IMR-90 (cell line): ENCODE measurements at regions not wholly inside any gene's neighbourhood (a gene's known extent, or its start where the extent isn't known, plus 50 kb on each side); places are given as distances from the start of the nearest gene placed in this dataset.

ENCODE experiments used
- ATAC-seq: fragments of 200-7000 bp; cut with Tn5 transposase; 2 replicates; pipeline ENCODE4 v1.9.1; 2020; ENCODE audit warnings: low read depth, mild to moderate bottlenecking, moderate library complexity
- BruUV-seq: library from RNA; stranded (reverse); fragments of 400-500 nt; replicated peaks from 2 replicates; lab custom pipeline; 2021; lab: Mats Ljungman, UMichigan
- CTCF ChIA-PET: fragments of 300-600 bp; formaldehyde crosslinking; extraction: SDS; loops from one replicate; lab custom pipeline; 2021; ENCODE audit warnings: antibody characterized with exemption; lab: Yijun Ruan, JAX
- POLR2A ChIA-PET: fragments of 300-600 bp; sonication (Branson Sonifier 250); formaldehyde crosslinking; loops from one replicate; lab custom pipeline; 2022; ENCODE audit warnings: antibody characterized with exemption; ENCODE audit not compliant: unreplicated experiment; lab: Charles Lee
- DNase-seq: peaks from one replicate; pipeline ENCODE4 v3.0.0; 2013
- H2AFZ ChIP-seq: replicated peaks from 2 replicates; pipeline ENCODE3; 2013; ENCODE audit warnings: low read length, mild to moderate bottlenecking; ENCODE audit not compliant: poor library complexity
- H2AK5ac ChIP-seq: 2 replicates; pipeline ENCODE4 v1.6.1; 2013; ENCODE audit warnings: low read depth, low read length, inconsistent platforms
- H2AK9ac ChIP-seq: replicated peaks from 2 replicates; pipeline ENCODE3; 2013; ENCODE audit warnings: mild to moderate bottlenecking, low read depth, low read length, moderate library complexity; ENCODE audit not compliant: poor library complexity
- H2BK120ac ChIP-seq: 2 replicates; pipeline ENCODE4 v1.6.1; 2013; ENCODE audit warnings: low read depth, low read length, inconsistent platforms
- H2BK15ac ChIP-seq: 3 replicates; pipeline ENCODE4 v1.6.1; 2013; ENCODE audit warnings: low read depth, low read length, inconsistent platforms
- H2BK20ac ChIP-seq: 2 replicates; pipeline ENCODE4 v1.6.1; 2013; ENCODE audit warnings: low read depth, mild to moderate bottlenecking, inconsistent platforms, low read length, moderate library complexity
- H2BK5ac ChIP-seq: 2 replicates; pipeline ENCODE4 v1.6.1; 2013; ENCODE audit warnings: mild to moderate bottlenecking, low read depth, low read length, inconsistent platforms; ENCODE audit not compliant: poor library complexity, severe bottlenecking
- H3K14ac ChIP-seq: replicated peaks from 2 replicates; pipeline ENCODE4 v1.6.1; 2013; ENCODE audit warnings: low read depth, low read length, inconsistent platforms
- H3K18ac ChIP-seq: 2 replicates; pipeline ENCODE4 v1.6.1; 2013; ENCODE audit warnings: low read depth, low read length, control low read depth
- H3K23ac ChIP-seq: 2 replicates; pipeline ENCODE4 v1.6.1; 2013; ENCODE audit warnings: low read depth, low read length, inconsistent platforms
- H3K27ac ChIP-seq: 2 replicates; pipeline ENCODE4 v1.5.1; 2013; ENCODE audit warnings: mild to moderate bottlenecking, control low read depth, low read length; ENCODE audit not compliant: insufficient read depth
- H3K27me3 ChIP-seq: 2 replicates; pipeline ENCODE4 v1.6.1; 2013; ENCODE audit warnings: low read length; ENCODE audit not compliant: control insufficient read depth, insufficient read depth
- H3K36me3 ChIP-seq: 2 replicates; pipeline ENCODE4 v1.6.1; 2013; ENCODE audit warnings: low read length, mixed read lengths; ENCODE audit not compliant: control insufficient read depth, insufficient read depth
- H3K4ac ChIP-seq: 2 replicates; pipeline ENCODE4 v1.6.1; 2013; ENCODE audit warnings: low read depth, low read length, inconsistent platforms
- H3K4me1 ChIP-seq: 2 replicates; pipeline ENCODE4 v1.6.1; 2013; ENCODE audit warnings: low read length, mixed read lengths; ENCODE audit not compliant: control insufficient read depth, insufficient read depth
- H3K4me2 ChIP-seq: 2 replicates; pipeline ENCODE4 v1.6.1; 2013; ENCODE audit warnings: low read depth, mild to moderate bottlenecking, control low read depth, low read length, moderate library complexity
- H3K4me3 ChIP-seq: 2 replicates; pipeline ENCODE4 v1.5.1; 2013; ENCODE audit warnings: low read depth, mild to moderate bottlenecking, control low read depth, low read length, moderate library complexity; ENCODE audit not compliant: insufficient read depth
- H3K56ac ChIP-seq: 2 replicates; pipeline ENCODE4 v1.6.1; 2013; ENCODE audit warnings: low read length, inconsistent platforms; ENCODE audit not compliant: insufficient read depth; ENCODE audit errors: extremely low read depth
- H3K79me1 ChIP-seq, 2 experiments: 2 replicates each; pipeline ENCODE4 v1.6.1; 2013; ENCODE audit warnings: low read length in 2 of 2, inconsistent platforms in 1 of 2, low read depth in 1 of 2
- H3K9ac ChIP-seq: 2 replicates; pipeline ENCODE4 v1.6.1; 2013; ENCODE audit warnings: low read depth, low read length, control low read depth
- H3K9me1 ChIP-seq: 2 replicates; pipeline ENCODE4 v1.6.1; 2013; ENCODE audit warnings: low read length, inconsistent platforms; ENCODE audit not compliant: insufficient read depth
- H3K9me3 ChIP-seq: 2 replicates; pipeline ENCODE4 v1.6.1; 2013; ENCODE audit warnings: low read length; ENCODE audit not compliant: control insufficient read depth, insufficient read depth
- H4K20me1 ChIP-seq: 2 replicates; pipeline ENCODE4 v1.6.1; 2013; ENCODE audit warnings: low read length, inconsistent platforms; ENCODE audit not compliant: insufficient read depth
- H4K5ac ChIP-seq: 2 replicates; pipeline ENCODE4 v1.6.1; 2013; ENCODE audit warnings: mild to moderate bottlenecking, low read depth, low read length, control low read depth
- H4K8ac ChIP-seq, 2 experiments: 2 replicates each; pipeline ENCODE4 v1.6.1; 2013; ENCODE audit warnings: low read depth in 2 of 2, low read length in 2 of 2, control low read depth in 1 of 2, inconsistent platforms in 1 of 2
- H4K91ac ChIP-seq: 2 replicates; pipeline ENCODE4 v1.6.1; 2013; ENCODE audit warnings: low read depth, low read length, inconsistent platforms; ENCODE audit not compliant: insufficient read depth
- BHLHE40 ChIP-seq: fragments of 150-350 bp; IDR thresholded peaks from 2 replicates; pipeline ENCODE4 v1.6.1; 2016; ENCODE audit warnings: mild to moderate bottlenecking, low read depth, low read length
- CEBPB ChIP-seq: IDR thresholded peaks from 2 replicates; pipeline ENCODE4 v1.6.1; 2012; ENCODE audit warnings: low read depth, low read length, improper control_type of control experiment
- CHD1 ChIP-seq: IDR thresholded peaks from 2 replicates; pipeline ENCODE4 v1.6.1; 2012; ENCODE audit warnings: low read depth, low read length, improper control_type of control experiment
- CTCF ChIP-seq: conservative IDR thresholded peaks from 2 replicates; pipeline ENCODE4 v1.5.1; 2012; ENCODE audit warnings: mild to moderate bottlenecking, low read depth, low read length, improper control_type of control experiment
- ELK1 ChIP-seq: fragments of 150-350 bp; IDR thresholded peaks from 2 replicates; pipeline ENCODE4 v1.6.1; 2016; ENCODE audit warnings: low read depth, mild to moderate bottlenecking, low read length, moderate library complexity, borderline replicate concordance
- FOS ChIP-seq: fragments of 150-350 bp; IDR thresholded peaks from 2 replicates; pipeline ENCODE4 v1.6.1; 2016; ENCODE audit warnings: low read depth, low read length
- MXI1 ChIP-seq: IDR thresholded peaks from 2 replicates; pipeline ENCODE4 v1.6.1; 2012; ENCODE audit warnings: low read depth, mild to moderate bottlenecking, low read length, moderate library complexity, borderline replicate concordance
- POLR2A ChIP-seq: IDR thresholded peaks from 2 replicates; pipeline ENCODE4 v1.6.1; 2012; ENCODE audit warnings: mild to moderate bottlenecking, low read depth, low read length
- RFX5 ChIP-seq: IDR thresholded peaks from 2 replicates; pipeline ENCODE4 v1.8.0; 2012; ENCODE audit warnings: low read depth, mild to moderate bottlenecking, low read length, moderate library complexity
- SMC3 ChIP-seq: fragments of 150-350 bp; IDR thresholded peaks from 2 replicates; pipeline ENCODE4 v1.6.1; 2016; ENCODE audit warnings: low read depth, mild to moderate bottlenecking, antibody characterized with exemption, low read length, moderate library complexity
- USF2 ChIP-seq: fragments of 150-350 bp; IDR thresholded peaks from 2 replicates; pipeline ENCODE4 v1.6.1; 2017; ENCODE audit warnings: mild to moderate bottlenecking, antibody characterized with exemption, low read length, low read depth
- WGBS, 2 experiments: methylation state at CpG; one replicate each; pipeline versions ENCODE4 v1.1.5 to v1.1.7; 2013; ENCODE audit warnings: missing lambda C conversion rate in 2 of 2; ENCODE audit not compliant: insufficient read length in 1 of 2; ENCODE audit errors: extremely low coverage in 2 of 2; 5-methylcytosine and 5-hydroxymethylcytosine counted together
- dilution Hi-C: fragments of 300-500 bp; cut with HindIII; formaldehyde crosslinking; loops from one replicate; pipeline ENCODE4 v1.14.3; 2018; ENCODE audit warnings: low sequenced_read_pairs; ENCODE audit not compliant: unreplicated experiment
- in situ Hi-C: fragments of 300-500 bp; cut with MboI; formaldehyde crosslinking; loops from 3 replicates; pipeline ENCODE4 v1.14.3; 2019; ENCODE audit warnings: low sequenced_read_pairs, inconsistent platforms, mixed read lengths
- intact Hi-C: fragments of 100-400 bp; cut with micrococcal nuclease; formaldehyde crosslinking; loops from 2 replicates; pipeline ENCODE4 v1.10.0; 2022

GRCh38 chr18:42486271-42486670 is 531.2 kb downstream of the PIK3C3 start:
- Histone ChIP-seq H2BK20ac (no peak overlapping the region), H3K18ac (no peak overlapping the region), H2AK5ac (no peak overlapping the region), H3K27ac (no peak overlapping the region), H3K27me3 (no peaks in the 10 kb centered on the region), H2AK9ac (no peak overlapping the region), H3K4me3 (no peak overlapping the region), H3K9ac (no peak overlapping the region), H2BK5ac (no peak overlapping the region), H3K9me1 (no peaks in the 10 kb centered on the region), H3K9me3 (peaks cover 2% of the 10 kb centered on the region; the same call in 1 of the 2 replicates), H2BK120ac (no peak overlapping the region), H4K20me1 (no peaks in the 10 kb centered on the region), H3K4me2 (no peak overlapping the region), H3K4me1 (no peaks in the 10 kb centered on the region), H4K8ac (no peak overlapping the region), H2BK15ac (no peak overlapping the region), H3K14ac (no peak overlapping the region), H4K91ac (no peak overlapping the region), H4K5ac (no peak overlapping the region), H3K56ac (no peak overlapping the region), H3K36me3 (no peaks in the 10 kb centered on the region), H3K79me1 (no peaks in the 10 kb centered on the region), H3K23ac (no peak overlapping the region), H3K4ac (no peak overlapping the region), H2AFZ (no peak overlapping the region)
- no CpG with 5 or more reads among the region's 2 CpGs for WGBS, 2 experiments
- dilution Hi-C loops, result no loop called here
- no peak for DNase-seq
- in situ Hi-C loops, result no loop called here
- POLR2A ChIA-PET, result no interaction called here
- BruUV-seq, result no TSS peak
- ATAC-seq, result no peak
- TF ChIP-seq ELK1 (no peak), SMC3 (no peak), CEBPB (no peak), MXI1 (no peak), CTCF (no peak), CHD1 (no peak), POLR2A (no peak), BHLHE40 (no peak), RFX5 (no peak), FOS (no peak), USF2 (no peak)
- intact Hi-C loops, result no loop called here
- CTCF ChIA-PET, result no interaction called here
